Nephron (organoid): ENCODE measurements at regions not wholly inside any gene's neighbourhood (a gene's known extent, or its start where the extent isn't known, plus 50 kb on each side); places are given as distances from the start of the nearest gene placed in this dataset.
A peak's percentile ranks its signal among the peaks of the same experiment; 100 is the strongest.

Experiments used
- H3K27ac Mint-ChIP-seq, 3 experiments: 2 replicates each; pipeline ENCODE4 v1.8.0; 2020; ENCODE audit warnings: mixed read lengths in 3 of 3, mild to moderate bottlenecking in 2 of 3, moderate library complexity in 1 of 3
- H3K27me3 Mint-ChIP-seq: 2 replicates; pipeline ENCODE4 v1.8.0; 2021; ENCODE audit warnings: low read depth, mild to moderate bottlenecking, moderate library complexity, mixed read lengths
- H3K36me3 Mint-ChIP-seq: 2 replicates; pipeline ENCODE4 v1.8.0; 2020; ENCODE audit warnings: low read depth, mixed read lengths
- H3K4me1 Mint-ChIP-seq: 2 replicates; pipeline ENCODE4 v1.8.0; 2020; ENCODE audit warnings: mixed read lengths
- H3K4me3 Mint-ChIP-seq, 3 experiments: 2 replicates each; pipeline ENCODE4 v1.8.0; 2020; ENCODE audit warnings: mild to moderate bottlenecking in 3 of 3, mixed read lengths in 3 of 3, moderate library complexity in 2 of 3
- H3K9me3 Mint-ChIP-seq: 2 replicates; pipeline ENCODE4 v1.8.0; 2020; ENCODE audit warnings: mixed read lengths
- TF ChIP-seq, protein P1 (sequence below), 3 experiments: fragments of 200-600 bp; sonication (generic); IDR thresholded peaks; one replicate each; pipeline ENCODE4 v1.5.0; 2021; ENCODE audit warnings: antibody characterized with exemption in 3 of 3; ENCODE audit not compliant: unreplicated experiment in 3 of 3

GRCh38 chr4:20590849-20591248, 109.4 kb upstream of the PACRGL start:
- H3K27me3 Mint-ChIP-seq: no peaks in the 10 kb centered on the region
- H3K9me3 Mint-ChIP-seq: no peaks in the 10 kb centered on the region
- H3K27ac Mint-ChIP-seq: no peak overlapping the region
- H3K36me3 Mint-ChIP-seq: peaks cover 34% of the 10 kb centered on the region
- no peak overlapping the region for H3K4me3 Mint-ChIP-seq
- H3K4me1 Mint-ChIP-seq: peaks cover 11% of the 10 kb centered on the region
- TF ChIP-seq, protein P1, sequence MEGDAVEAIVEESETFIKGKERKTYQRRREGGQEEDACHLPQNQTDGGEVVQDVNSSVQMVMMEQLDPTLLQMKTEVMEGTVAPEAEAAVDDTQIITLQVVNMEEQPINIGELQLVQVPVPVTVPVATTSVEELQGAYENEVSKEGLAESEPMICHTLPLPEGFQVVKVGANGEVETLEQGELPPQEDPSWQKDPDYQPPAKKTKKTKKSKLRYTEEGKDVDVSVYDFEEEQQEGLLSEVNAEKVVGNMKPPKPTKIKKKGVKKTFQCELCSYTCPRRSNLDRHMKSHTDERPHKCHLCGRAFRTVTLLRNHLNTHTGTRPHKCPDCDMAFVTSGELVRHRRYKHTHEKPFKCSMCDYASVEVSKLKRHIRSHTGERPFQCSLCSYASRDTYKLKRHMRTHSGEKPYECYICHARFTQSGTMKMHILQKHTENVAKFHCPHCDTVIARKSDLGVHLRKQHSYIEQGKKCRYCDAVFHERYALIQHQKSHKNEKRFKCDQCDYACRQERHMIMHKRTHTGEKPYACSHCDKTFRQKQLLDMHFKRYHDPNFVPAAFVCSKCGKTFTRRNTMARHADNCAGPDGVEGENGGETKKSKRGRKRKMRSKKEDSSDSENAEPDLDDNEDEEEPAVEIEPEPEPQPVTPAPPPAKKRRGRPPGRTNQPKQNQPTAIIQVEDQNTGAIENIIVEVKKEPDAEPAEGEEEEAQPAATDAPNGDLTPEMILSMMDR (IDR thresholded peaks at IDR 0.05; ENCODE audit: unreplicated experiment in 3 of 3): no peak

- peak overlapping the region; percentile 66 to 80 (median 73) for H3K27ac Mint-ChIP-seq
- H3K9me3 Mint-ChIP-seq: no peaks in the 10 kb centered on the region
- no peak overlapping the region for H3K4me3 Mint-ChIP-seq
- peaks cover 11% of the 10 kb centered on the region for H3K4me1 Mint-ChIP-seq
- TF ChIP-seq, protein P1 (IDR thresholded peaks at IDR 0.05; ENCODE audit: unreplicated experiment in 3 of 3): no peak
- peaks cover 35% of the 10 kb centered on the region for H3K36me3 Mint-ChIP-seq
- H3K27me3 Mint-ChIP-seq: no peaks in the 10 kb centered on the region
These were observed 108.7 kb upstream of the PACRGL start for GRCh38 chr4:20591571-20591970.

- Mint-ChIP-seq H3K27me3 (no peaks in the 10 kb centered on the region), H3K9me3 (no peaks in the 10 kb centered on the region), H3K4me1 (peaks cover 11% of the 10 kb centered on the region), H3K36me3 (peaks cover 35% of the 10 kb centered on the region), H3K27ac (peak overlapping the region; percentile 66 to 80 (median 73)), H3K4me3 (no peak overlapping the region)
- TF ChIP-seq, protein P1 (IDR thresholded peaks at IDR 0.05; ENCODE audit: unreplicated experiment in 3 of 3): no peak
These were observed 108.2 kb upstream of the PACRGL start for GRCh38 chr4:20592013-20592412.

- Mint-ChIP-seq H3K36me3 (peaks cover 40% of the 10 kb centered on the region), H3K27me3 (no peaks in the 10 kb centered on the region), H3K27ac (peak overlapping the region; percentile 66 to 80 (median 67)), H3K4me1 (peaks cover 11% of the 10 kb centered on the region), H3K4me3 (no peak overlapping the region), H3K9me3 (no peaks in the 10 kb centered on the region)
- TF ChIP-seq, protein P1 (IDR thresholded peaks at IDR 0.05; ENCODE audit: unreplicated experiment in 3 of 3): no peak
These were observed 107.6 kb upstream of the PACRGL start for GRCh38 chr4:20592663-20593062.

GRCh38 chr4:20598626-20599025, 101.6 kb upstream of the PACRGL start:
- Mint-ChIP-seq H3K27me3 (no peaks in the 10 kb centered on the region), H3K36me3 (peaks cover 49% of the 10 kb centered on the region), H3K9me3 (no peaks in the 10 kb centered on the region), H3K27ac (no peak overlapping the region), H3K4me3 (no peak overlapping the region), H3K4me1 (no peaks in the 10 kb centered on the region)
- TF ChIP-seq, protein P1 (IDR thresholded peaks at IDR 0.05; ENCODE audit: unreplicated experiment in 3 of 3): no peak

DNA sequence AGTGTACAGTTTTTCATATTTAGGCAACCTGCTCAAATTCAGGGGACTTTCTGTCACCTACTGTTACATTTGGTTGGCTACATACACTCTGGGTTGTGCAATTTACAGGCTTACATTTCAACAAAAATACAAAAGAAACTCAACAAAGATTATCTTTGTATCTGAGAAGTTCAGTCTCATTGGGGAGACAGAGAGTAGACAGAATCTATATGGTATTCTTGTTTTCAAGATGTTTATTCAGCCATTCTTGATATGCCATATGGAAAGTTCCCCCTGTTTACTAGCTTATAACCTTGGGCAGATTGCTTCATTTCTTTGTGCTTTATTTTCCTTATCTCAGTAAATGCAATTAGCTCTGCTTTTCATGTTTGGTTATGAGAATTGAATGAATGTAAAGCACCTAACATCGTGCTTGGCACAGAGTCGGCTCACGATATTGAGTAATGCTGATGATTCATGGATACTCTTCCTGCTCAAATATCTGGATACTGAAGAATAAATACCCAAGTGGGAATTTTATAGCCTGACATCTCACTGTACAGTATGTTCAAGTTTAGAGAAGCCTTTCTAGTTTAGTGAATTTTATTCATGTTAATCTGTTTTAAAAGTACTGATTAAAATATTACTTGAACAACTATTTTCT, 96.5 kb upstream of the PACRGL start:
- TF ChIP-seq, protein P1 (IDR thresholded peaks at IDR 0.05; ENCODE audit: unreplicated experiment in 3 of 3): no peak
- no peaks in the 10 kb centered on the region for H3K27me3 Mint-ChIP-seq
- H3K36me3 Mint-ChIP-seq: peaks cover 53% of the 10 kb centered on the region
- no peak overlapping the region for H3K27ac Mint-ChIP-seq
- H3K4me1 Mint-ChIP-seq: no peaks in the 10 kb centered on the region
- no peak overlapping the region for H3K4me3 Mint-ChIP-seq
- no peaks in the 10 kb centered on the region for H3K9me3 Mint-ChIP-seq
